Trophoblast cell (in vitro differentiated cells and primary cell): ENCODE measurements at regions not wholly inside any gene's neighbourhood (a gene's known extent, or its start where the extent isn't known, plus 50 kb on each side); places are given as distances from the start of the nearest gene placed in this dataset.

Experiments
- DNase-seq, 2 donors: peaks; one replicate each; pipeline ENCODE4 v3.0.0-alpha.2; 2016
- H2AFZ ChIP-seq: 2 replicates; pipeline ENCODE4 v1.6.1; 2013; ENCODE audit warnings: low read length, moderate library complexity, mild to moderate bottlenecking; ENCODE audit not compliant: insufficient read depth, poor library complexity
- H2AK5ac ChIP-seq: 2 replicates; pipeline ENCODE4 v1.6.1; 2013; ENCODE audit warnings: mild to moderate bottlenecking, low read length
- H2BK120ac ChIP-seq: 2 replicates; pipeline ENCODE4 v1.6.1; 2013; ENCODE audit warnings: low read length, mild to moderate bottlenecking, moderate library complexity; ENCODE audit not compliant: insufficient read depth, poor library complexity
- H2BK12ac ChIP-seq: 2 replicates; pipeline ENCODE4 v1.6.1; 2013; ENCODE audit warnings: mild to moderate bottlenecking, low read length, moderate library complexity
- H2BK5ac ChIP-seq: 2 replicates; pipeline ENCODE4 v1.6.1; 2013; ENCODE audit warnings: low read length, low read depth, moderate library complexity, mild to moderate bottlenecking; ENCODE audit not compliant: poor library complexity
- H3K14ac ChIP-seq: 2 replicates; pipeline ENCODE4 v1.6.1; 2013; ENCODE audit warnings: mild to moderate bottlenecking, low read length
- H3K18ac ChIP-seq: 2 replicates; pipeline ENCODE4 v1.6.1; 2013; ENCODE audit warnings: mild to moderate bottlenecking, low read length
- H3K23ac ChIP-seq: 2 replicates; pipeline ENCODE4 v1.6.1; 2013; ENCODE audit warnings: low read length
- H3K27ac ChIP-seq: 2 replicates; pipeline ENCODE4 v1.5.1; 2013; ENCODE audit warnings: low read depth, mild to moderate bottlenecking, inconsistent platforms, low read length, moderate library complexity
- H3K27me3 ChIP-seq: 2 replicates; pipeline ENCODE4 v1.6.1; 2013; ENCODE audit warnings: inconsistent platforms, mild to moderate bottlenecking, low read length, moderate library complexity; ENCODE audit not compliant: insufficient read depth
- H3K36me3 ChIP-seq, 2 experiments: 1 replicate in 1 of 2; 2 replicates in 1 of 2; pipeline ENCODE4 v1.6.1; 2013; ENCODE audit warnings: low read length in 2 of 2, mild to moderate bottlenecking in 2 of 2, moderate library complexity in 1 of 2; ENCODE audit not compliant: insufficient read depth in 2 of 2, control insufficient read depth in 1 of 2
- H3K4ac ChIP-seq: 2 replicates; pipeline ENCODE4 v1.6.1; 2013; ENCODE audit warnings: low read depth, mild to moderate bottlenecking, low read length, moderate library complexity
- H3K4me1 ChIP-seq, 2 experiments: 1 replicate in 1 of 2; 2 replicates in 1 of 2; pipeline ENCODE4 v1.6.1; 2013; ENCODE audit warnings: low read length in 2 of 2, mild to moderate bottlenecking in 2 of 2, moderate library complexity in 1 of 2; ENCODE audit not compliant: insufficient read depth in 2 of 2, control insufficient read depth in 1 of 2
- H3K4me2 ChIP-seq: 2 replicates; pipeline ENCODE4 v1.6.1; 2013; ENCODE audit warnings: inconsistent platforms, mild to moderate bottlenecking, low read length, moderate library complexity
- H3K4me3 ChIP-seq: 2 replicates; pipeline ENCODE4 v1.5.1; 2013; ENCODE audit warnings: mild to moderate bottlenecking, low read depth, low read length, inconsistent platforms
- H3K79me1 ChIP-seq: one replicate; pipeline ENCODE4 v1.6.1; 2013; ENCODE audit warnings: low read length
- H3K79me2 ChIP-seq: 2 replicates; pipeline ENCODE4 v1.6.1; 2013; ENCODE audit warnings: low read length, mild to moderate bottlenecking; ENCODE audit not compliant: control insufficient read depth, insufficient read depth, poor library complexity
- H3K9ac ChIP-seq: 2 replicates; pipeline ENCODE4 v1.6.1; 2013; ENCODE audit warnings: mild to moderate bottlenecking, low read length
- H3K9me3 ChIP-seq: 2 replicates; pipeline ENCODE4 v1.6.1; 2013; ENCODE audit warnings: low read depth, mild to moderate bottlenecking, control low read depth, inconsistent platforms, low read length; ENCODE audit not compliant: insufficient read depth
- H4K12ac ChIP-seq: 2 replicates; pipeline ENCODE4 v1.6.1; 2013; ENCODE audit warnings: low read depth, mild to moderate bottlenecking, low read length, moderate library complexity
- H4K8ac ChIP-seq: 2 replicates; pipeline ENCODE4 v1.6.1; 2013; ENCODE audit warnings: low read depth, mild to moderate bottlenecking, low read length, moderate library complexity
- H4K91ac ChIP-seq: one replicate; pipeline ENCODE4 v1.6.1; 2013; ENCODE audit warnings: low read depth, mild to moderate bottlenecking, low read length, moderate library complexity
- WGBS: extraction: QIAGEN DNeasy Blood & Tissue Kit; methylation state at CpG from one replicate; pipeline ENCODE4 v1.1.7; 2013; ENCODE audit warnings: missing lambda C conversion rate; ENCODE audit not compliant: insufficient read length, insufficient coverage; ENCODE audit errors: extremely low coverage; 5-methylcytosine and 5-hydroxymethylcytosine counted together

DNA sequence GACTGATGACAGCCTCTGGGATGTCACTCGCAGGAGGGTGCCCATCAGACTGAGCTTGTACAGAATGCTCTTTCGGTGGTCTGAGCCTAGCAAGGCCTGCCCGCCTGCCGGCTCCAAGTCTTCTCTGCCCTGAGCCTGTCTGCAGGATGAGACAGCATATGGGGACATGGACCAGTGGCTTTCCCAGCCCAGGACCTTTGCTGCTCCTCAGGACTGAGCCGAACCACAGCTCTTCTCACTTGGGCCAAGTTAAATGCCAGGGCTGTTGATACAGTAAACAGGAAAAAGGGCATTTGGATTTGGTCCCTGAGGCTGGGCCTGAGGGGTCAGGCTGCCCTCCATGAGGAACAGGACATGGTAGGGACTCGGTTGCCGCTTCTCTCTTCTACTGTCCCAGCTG, 64.3 kb upstream of the EPS8L3 start:
- Histone ChIP-seq H2BK5ac (no peak overlapping the region), H2BK120ac (no peak overlapping the region), H3K4me3 (no peak overlapping the region), H3K9me3 (peaks cover 6% of the 10 kb centered on the region), H3K18ac (no peak overlapping the region), H3K23ac (no peak overlapping the region), H3K4me2 (no peak overlapping the region), H3K27ac (no peak overlapping the region), H3K9ac (no peak overlapping the region), H4K12ac (no peak overlapping the region), H3K36me3 (no peaks in the 10 kb centered on the region), H2BK12ac (no peak overlapping the region), H3K79me1 (peaks cover 3% of the 10 kb centered on the region), H3K4me1 (peaks cover 8 to 11% of the 10 kb centered on the region in 2 experiments), H2AFZ (no peak overlapping the region), H3K27me3 (no peaks in the 10 kb centered on the region), H4K8ac (no peak overlapping the region), H3K4ac (no peak overlapping the region), H4K91ac (no peak overlapping the region), H2AK5ac (no peak overlapping the region), H3K14ac (no peak overlapping the region), H3K79me2 (no peaks in the 10 kb centered on the region)
- no CpG with 5 or more reads among the region's 7 CpGs for WGBS
- no peak for DNase-seq

DNA sequence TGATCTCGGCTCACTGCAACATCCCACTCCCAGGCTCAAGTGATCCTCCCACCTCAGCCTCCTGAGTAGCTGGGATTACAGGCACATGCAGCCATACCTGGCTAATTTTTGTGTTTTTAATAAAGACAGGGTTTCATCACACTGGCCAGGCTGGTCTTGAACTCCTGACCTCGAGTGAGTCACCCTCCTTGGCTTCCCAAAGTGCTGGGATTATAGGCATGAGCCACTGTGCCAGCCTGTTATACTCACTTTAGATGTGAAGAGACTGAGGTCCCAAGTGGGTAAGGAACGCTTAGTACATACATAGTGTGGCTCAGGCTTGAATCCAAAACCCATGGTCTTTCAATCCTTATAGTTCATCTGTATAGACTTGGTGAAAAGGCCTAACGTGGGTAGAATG, 63.7 kb upstream of the EPS8L3 start:
- Histone ChIP-seq H3K23ac (no peak overlapping the region), H2BK12ac (no peak overlapping the region), H3K4ac (no peak overlapping the region), H3K4me1 (peaks cover 8 to 11% of the 10 kb centered on the region in 2 experiments), H2BK120ac (no peak overlapping the region), H2AFZ (no peak overlapping the region), H3K79me2 (no peaks in the 10 kb centered on the region), H2BK5ac (no peak overlapping the region), H4K12ac (no peak overlapping the region), H4K91ac (no peak overlapping the region), H3K36me3 (no peaks in the 10 kb centered on the region), H3K4me2 (no peak overlapping the region), H3K4me3 (no peak overlapping the region), H3K27me3 (no peaks in the 10 kb centered on the region), H3K27ac (no peak overlapping the region), H3K79me1 (peaks cover 3% of the 10 kb centered on the region), H3K9me3 (peaks cover 5% of the 10 kb centered on the region), H3K18ac (no peak overlapping the region), H2AK5ac (no peak overlapping the region), H4K8ac (no peak overlapping the region), H3K9ac (no peak overlapping the region), H3K14ac (no peak overlapping the region)
- WGBS: no CpG with 5 or more reads among the region's 4 CpGs
- no peak for DNase-seq

- Histone ChIP-seq H2BK12ac (no peak overlapping the region), H2AFZ (no peak overlapping the region), H3K4me1 (peaks cover 8 to 11% of the 10 kb centered on the region in 2 experiments), H3K27ac (no peak overlapping the region), H3K79me2 (no peaks in the 10 kb centered on the region), H3K14ac (no peak overlapping the region), H3K18ac (no peak overlapping the region), H3K4ac (no peak overlapping the region), H3K4me2 (no peak overlapping the region), H3K9ac (no peak overlapping the region), H4K91ac (no peak overlapping the region), H3K79me1 (peaks cover 3% of the 10 kb centered on the region), H3K4me3 (no peak overlapping the region), H4K12ac (no peak overlapping the region), H3K36me3 (no peaks in the 10 kb centered on the region), H3K9me3 (peaks cover 2% of the 10 kb centered on the region), H3K27me3 (no peaks in the 10 kb centered on the region), H2BK5ac (no peak overlapping the region), H4K8ac (no peak overlapping the region), H2AK5ac (no peak overlapping the region), H2BK120ac (no peak overlapping the region), H3K23ac (no peak overlapping the region)
- DNase-seq: no peak
- WGBS: no CpG with 5 or more reads among the region's 10 CpGs
These were observed 63.2 kb upstream of the EPS8L3 start for GRCh38 chr1:109826930-109827349.

GRCh38 chr1:109826446-109826845, 62.7 kb upstream of the EPS8L3 start:
- H3K27ac ChIP-seq: no peak overlapping the region

More at GRCh38 chr1:109826446-109826845, 62.7 kb upstream of the EPS8L3 start:
- Histone ChIP-seq H2BK120ac (no peak overlapping the region), H3K79me1 (peaks cover 3% of the 10 kb centered on the region), H3K27me3 (no peaks in the 10 kb centered on the region), H3K4me1 (peaks cover 8 to 11% of the 10 kb centered on the region in 2 experiments), H3K23ac (no peak overlapping the region), H2BK12ac (no peak overlapping the region), H3K4ac (no peak overlapping the region), H3K79me2 (no peaks in the 10 kb centered on the region), H2AFZ (no peak overlapping the region), H3K18ac (no peak overlapping the region), H3K9ac (no peak overlapping the region), H4K8ac (no peak overlapping the region), H2AK5ac (no peak overlapping the region), H4K12ac (no peak overlapping the region), H3K4me3 (no peak overlapping the region), H2BK5ac (no peak overlapping the region), H3K36me3 (no peaks in the 10 kb centered on the region), H3K4me2 (no peak overlapping the region), H3K9me3 (peaks cover 2% of the 10 kb centered on the region), H4K91ac (no peak overlapping the region), H3K14ac (no peak overlapping the region)
- no peak for DNase-seq
